Transverse colon (tissue), 4 donors: ENCODE measurements at regions not wholly inside any gene's neighbourhood (a gene's known extent, or its start where the extent isn't known, plus 50 kb on each side); places are given as distances from the start of the nearest gene placed in this dataset.

Source experiments
- DNase-seq: peaks from one replicate; pipeline ENCODE4 v3.0.0-alpha.2; 2019
- H3K27ac ChIP-seq, 4 donors: fragments of 200-600 bp; sonication (generic); 2 replicates each; pipeline ENCODE4 v1.5.1; 2016 to 2018; ENCODE audit warnings: inconsistent platforms in 4 of 4
- H3K27me3 ChIP-seq: fragments of 200-600 bp; sonication (generic); 2 replicates; pipeline ENCODE4 v1.5.1; 2017; ENCODE audit warnings: inconsistent platforms
- H3K36me3 ChIP-seq, 4 donors: fragments of 200-600 bp; sonication (generic); 2 replicates each; pipeline ENCODE4 v1.5.1; 2017 to 2019; ENCODE audit warnings: inconsistent platforms in 4 of 4
- H3K4me1 ChIP-seq, 4 donors: fragments of 200-600 bp; sonication (generic); 2 replicates each; pipeline ENCODE4 v1.5.1; 2017 to 2020; ENCODE audit warnings: inconsistent platforms in 4 of 4
- H3K4me3 ChIP-seq, 4 donors: fragments of 200-600 bp; sonication (generic); 1 replicate in 1 of 4; 2 replicates in 3 of 4; pipeline versions ENCODE4 v1.5.1 to v1.6.1; 2017 to 2019; ENCODE audit warnings: inconsistent platforms in 4 of 4
- H3K9me3 ChIP-seq, 2 donors: fragments of 200-600 bp; sonication (generic); 2 replicates each; pipeline ENCODE4 v1.5.1; 2017 to 2019; ENCODE audit warnings: inconsistent platforms in 2 of 2
- CTCF ChIP-seq, 5 experiments: fragments of 200-600 bp in 3 of 5; fragments of 450-650 bp in 2 of 5; sonication (generic) in 3 of 5; IDR thresholded peaks; 1 replicate in 2 of 5; 2 replicates in 3 of 5; pipeline ENCODE4 v1.5.1; 2016 to 2017; ENCODE audit warnings: antibody characterized with exemption in 5 of 5, inconsistent platforms in 3 of 5, mild to moderate bottlenecking in 2 of 5, moderate library complexity in 1 of 5
- EP300 ChIP-seq: sonication (generic); formaldehyde crosslinking; IDR thresholded peaks from one replicate; pipeline ENCODE4 v1.6.1; 2017; ENCODE audit warnings: antibody characterized with exemption, low read depth
- POLR2A ChIP-seq: fragments of 450-650 bp; IDR thresholded peaks from one replicate; pipeline ENCODE4 v1.6.1; 2016; ENCODE audit warnings: antibody characterized with exemption, mild to moderate bottlenecking, moderate library complexity
- POLR2AphosphoS5 ChIP-seq, 3 donors: sonication (generic); formaldehyde crosslinking; IDR thresholded peaks; one replicate each; pipeline ENCODE4 v1.6.1; 2016; ENCODE audit warnings: antibody characterized with exemption in 3 of 3
- WGBS, 2 donors: methylation state at CpG; one replicate each; pipeline ENCODE4 v1.1.5; 2018; ENCODE audit warnings: low coverage in 1 of 2; 5-methylcytosine and 5-hydroxymethylcytosine counted together
- in situ Hi-C, 4 donors: fragments of 200-750 bp; cut with MboI; loops; one replicate each; pipeline versions ENCODE4 v1.15.0 to v1.15.1; 2017; ENCODE audit warnings: low sequenced_read_pairs in 3 of 4, low pct_ligation_motif_present in 1 of 4, low pct_unique_long_range_greater_than_20kb in 1 of 4
- intact Hi-C: fragments of 100-400 bp; cut with DNase I; formaldehyde crosslinking; loops from one replicate; pipeline ENCODE4 v1.15.1; 2023; ENCODE audit warnings: low total_unique reads

GRCh38 chr9:109723781-109724180 lies 56.2 kb upstream of the PALM2AKAP2 start:
- H3K4me1 ChIP-seq = no peaks in the 10 kb centered on the region
- H3K4me3 ChIP-seq = no peak overlapping the region
- TF ChIP-seq EP300 = no peak
- TF ChIP-seq POLR2AphosphoS5 (IDR thresholded peaks at IDR 0.05) = no peak
- no peak for DNase-seq
- in situ Hi-C loops (no loop called here), intact Hi-C loops (no loop called here)
- no peak overlapping the region for H3K27ac ChIP-seq
- no peaks in the 10 kb centered on the region for H3K27me3 ChIP-seq
- no peaks in the 10 kb centered on the region for H3K9me3 ChIP-seq
- no peaks in the 10 kb centered on the region for H3K36me3 ChIP-seq
- WGBS, 2 donors = 52 to 61% methylated on average over 2 of the region's 2 CpGs

GRCh38 chr9:109725460-109725859 lies 54.5 kb upstream of the PALM2AKAP2 start:
- Histone ChIP-seq H3K27me3 (no peaks in the 10 kb centered on the region), H3K4me1 (peaks cover 0 to 4% (median 0%) of the 10 kb centered on the region in 4 donors), H3K36me3 (no peaks in the 10 kb centered on the region), H3K9me3 (no peaks in the 10 kb centered on the region), H3K4me3 (no peak overlapping the region), H3K27ac (no peak overlapping the region)
- in situ Hi-C loops = no loop called here
- TF ChIP-seq POLR2AphosphoS5 (IDR thresholded peaks at IDR 0.05) = no peak
- no peak for TF ChIP-seq POLR2A
- TF ChIP-seq CTCF (IDR thresholded peaks at IDR 0.05) = no peak
- TF ChIP-seq EP300 = no peak
- intact Hi-C loops = no loop called here
- DNase-seq = no peak
- WGBS, 2 donors = 77 to 88% methylated on average over 4 of the region's 4 CpGs

GRCh38 chr9:109726119-109726518 lies 53.9 kb upstream of the PALM2AKAP2 start:
- Histone ChIP-seq H3K36me3 (no peaks in the 10 kb centered on the region), H3K9me3 (no peaks in the 10 kb centered on the region), H3K4me1 (peaks cover 0 to 6% (median 0%) of the 10 kb centered on the region in 4 donors), H3K4me3 (no peak overlapping the region), H3K27ac (no peak overlapping the region), H3K27me3 (no peaks in the 10 kb centered on the region)
- no peak for TF ChIP-seq POLR2AphosphoS5 (IDR thresholded peaks at IDR 0.05)
- TF ChIP-seq POLR2A = no peak
- no peak for TF ChIP-seq EP300
- no peak for TF ChIP-seq CTCF (IDR thresholded peaks at IDR 0.05)
- intact Hi-C loops = no loop called here
- 76 to 86% methylated on average over 1 to 4 of the region's 4 CpGs for WGBS, 2 donors
- no peak for DNase-seq
- in situ Hi-C loops = no loop called here

- DNase-seq = no peak
- H3K27ac ChIP-seq = no peak overlapping the region
- no peak for TF ChIP-seq POLR2A
- TF ChIP-seq EP300 = no peak
- TF ChIP-seq POLR2AphosphoS5 (IDR thresholded peaks at IDR 0.05) = no peak
- no peak for TF ChIP-seq CTCF (IDR thresholded peaks at IDR 0.05)
- 49 to 63% methylated on average over 1 to 3 of the region's 3 CpGs for WGBS, 2 donors
- H3K36me3 ChIP-seq = no peaks in the 10 kb centered on the region
- H3K27me3 ChIP-seq = no peaks in the 10 kb centered on the region
- no peaks in the 10 kb centered on the region for H3K9me3 ChIP-seq
- intact Hi-C loops = no loop called here
- peaks cover 0 to 6% (median 0%) of the 10 kb centered on the region in 4 donors for H3K4me1 ChIP-seq
- in situ Hi-C loops = no loop called here
- H3K4me3 ChIP-seq = no peak overlapping the region
Measured at GRCh38 chr9:109728686-109729300, 51.2 kb upstream of the PALM2AKAP2 start.

- Histone ChIP-seq H3K4me1 (peaks cover 0 to 6% (median 0%) of the 10 kb centered on the region in 4 donors), H3K36me3 (no peaks in the 10 kb centered on the region), H3K27me3 (no peaks in the 10 kb centered on the region), H3K4me3 (no peak overlapping the region), H3K9me3 (no peaks in the 10 kb centered on the region), H3K27ac (no peak overlapping the region)
- intact Hi-C loops (no loop called here), in situ Hi-C loops (no loop called here)
- 70 to 86% methylated on average over 1 to 2 of the region's 2 CpGs for WGBS, 2 donors
- TF ChIP-seq EP300 (no peak), POLR2AphosphoS5 (IDR thresholded peaks at IDR 0.05) (no peak), POLR2A (no peak), CTCF (IDR thresholded peaks at IDR 0.05) (no peak)
- no peak for DNase-seq
Measured at GRCh38 chr9:109729513-109729912, 50.5 kb upstream of the PALM2AKAP2 start.
